ENCODE measurements at regions not wholly inside any gene's neighbourhood (a gene's known extent, or its start where the extent isn't known, plus 50 kb on each side); places are given as distances from the start of the nearest gene placed in this dataset.

DNA sequence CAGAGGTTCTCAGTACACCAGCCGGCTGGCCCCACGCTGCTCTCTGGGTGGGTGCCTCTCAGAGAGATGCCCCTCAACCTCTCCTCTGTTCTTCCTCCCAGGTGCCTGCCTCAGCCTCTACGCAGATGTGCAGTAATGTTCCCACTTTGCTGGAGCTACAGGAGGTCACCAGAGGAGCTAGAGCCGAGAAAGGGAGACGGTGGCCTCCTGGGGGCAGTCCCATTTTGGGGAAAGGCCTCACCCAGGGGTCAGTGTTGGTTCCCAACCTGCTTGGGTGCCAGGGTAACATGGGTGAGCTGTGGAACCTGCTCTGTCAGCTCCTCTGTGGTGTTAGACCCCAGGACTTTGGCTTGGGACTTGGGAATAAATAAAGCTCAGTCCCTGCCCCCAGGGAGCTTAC, 145.3 kb upstream of the MLN start:
- TF ChIP-seq, protein P1, sequence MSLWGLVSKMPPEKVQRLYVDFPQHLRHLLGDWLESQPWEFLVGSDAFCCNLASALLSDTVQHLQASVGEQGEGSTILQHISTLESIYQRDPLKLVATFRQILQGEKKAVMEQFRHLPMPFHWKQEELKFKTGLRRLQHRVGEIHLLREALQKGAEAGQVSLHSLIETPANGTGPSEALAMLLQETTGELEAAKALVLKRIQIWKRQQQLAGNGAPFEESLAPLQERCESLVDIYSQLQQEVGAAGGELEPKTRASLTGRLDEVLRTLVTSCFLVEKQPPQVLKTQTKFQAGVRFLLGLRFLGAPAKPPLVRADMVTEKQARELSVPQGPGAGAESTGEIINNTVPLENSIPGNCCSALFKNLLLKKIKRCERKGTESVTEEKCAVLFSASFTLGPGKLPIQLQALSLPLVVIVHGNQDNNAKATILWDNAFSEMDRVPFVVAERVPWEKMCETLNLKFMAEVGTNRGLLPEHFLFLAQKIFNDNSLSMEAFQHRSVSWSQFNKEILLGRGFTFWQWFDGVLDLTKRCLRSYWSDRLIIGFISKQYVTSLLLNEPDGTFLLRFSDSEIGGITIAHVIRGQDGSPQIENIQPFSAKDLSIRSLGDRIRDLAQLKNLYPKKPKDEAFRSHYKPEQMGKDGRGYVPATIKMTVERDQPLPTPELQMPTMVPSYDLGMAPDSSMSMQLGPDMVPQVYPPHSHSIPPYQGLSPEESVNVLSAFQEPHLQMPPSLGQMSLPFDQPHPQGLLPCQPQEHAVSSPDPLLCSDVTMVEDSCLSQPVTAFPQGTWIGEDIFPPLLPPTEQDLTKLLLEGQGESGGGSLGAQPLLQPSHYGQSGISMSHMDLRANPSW (CRISPR knock-in tag; conservative IDR thresholded peaks at IDR 0.05; ENCODE audit: low read depth): no peak
- TF ChIP-seq, protein P2, sequence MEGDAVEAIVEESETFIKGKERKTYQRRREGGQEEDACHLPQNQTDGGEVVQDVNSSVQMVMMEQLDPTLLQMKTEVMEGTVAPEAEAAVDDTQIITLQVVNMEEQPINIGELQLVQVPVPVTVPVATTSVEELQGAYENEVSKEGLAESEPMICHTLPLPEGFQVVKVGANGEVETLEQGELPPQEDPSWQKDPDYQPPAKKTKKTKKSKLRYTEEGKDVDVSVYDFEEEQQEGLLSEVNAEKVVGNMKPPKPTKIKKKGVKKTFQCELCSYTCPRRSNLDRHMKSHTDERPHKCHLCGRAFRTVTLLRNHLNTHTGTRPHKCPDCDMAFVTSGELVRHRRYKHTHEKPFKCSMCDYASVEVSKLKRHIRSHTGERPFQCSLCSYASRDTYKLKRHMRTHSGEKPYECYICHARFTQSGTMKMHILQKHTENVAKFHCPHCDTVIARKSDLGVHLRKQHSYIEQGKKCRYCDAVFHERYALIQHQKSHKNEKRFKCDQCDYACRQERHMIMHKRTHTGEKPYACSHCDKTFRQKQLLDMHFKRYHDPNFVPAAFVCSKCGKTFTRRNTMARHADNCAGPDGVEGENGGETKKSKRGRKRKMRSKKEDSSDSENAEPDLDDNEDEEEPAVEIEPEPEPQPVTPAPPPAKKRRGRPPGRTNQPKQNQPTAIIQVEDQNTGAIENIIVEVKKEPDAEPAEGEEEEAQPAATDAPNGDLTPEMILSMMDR (IDR thresholded peaks at IDR 0.05): no peak
- TF ChIP-seq MYBL2 (CRISPR knock-in tag; IDR thresholded peaks at IDR 0.05) (no peak), GABPB1 (CRISPR knock-in tag; IDR thresholded peaks at IDR 0.05) (no peak), SMAD4 (CRISPR knock-in tag; IDR thresholded peaks at IDR 0.05) (no peak), ZNF232 (CRISPR knock-in tag; IDR thresholded peaks at IDR 0.05) (no peak), FOXJ3 (CRISPR knock-in tag; IDR thresholded peaks at IDR 0.05; ENCODE audit: borderline replicate concordance) (no peak), ESRRA (CRISPR knock-in tag; IDR thresholded peaks at IDR 0.05; ENCODE audit: borderline replicate concordance) (no peak)
- TF ChIP-seq, protein P3, sequence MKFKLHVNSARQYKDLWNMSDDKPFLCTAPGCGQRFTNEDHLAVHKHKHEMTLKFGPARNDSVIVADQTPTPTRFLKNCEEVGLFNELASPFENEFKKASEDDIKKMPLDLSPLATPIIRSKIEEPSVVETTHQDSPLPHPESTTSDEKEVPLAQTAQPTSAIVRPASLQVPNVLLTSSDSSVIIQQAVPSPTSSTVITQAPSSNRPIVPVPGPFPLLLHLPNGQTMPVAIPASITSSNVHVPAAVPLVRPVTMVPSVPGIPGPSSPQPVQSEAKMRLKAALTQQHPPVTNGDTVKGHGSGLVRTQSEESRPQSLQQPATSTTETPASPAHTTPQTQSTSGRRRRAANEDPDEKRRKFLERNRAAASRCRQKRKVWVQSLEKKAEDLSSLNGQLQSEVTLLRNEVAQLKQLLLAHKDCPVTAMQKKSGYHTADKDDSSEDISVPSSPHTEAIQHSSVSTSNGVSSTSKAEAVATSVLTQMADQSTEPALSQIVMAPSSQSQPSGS (CRISPR knock-in tag; IDR thresholded peaks at IDR 0.05; ENCODE audit: borderline replicate concordance, low read depth): no peak
- TF ChIP-seq, protein P4, sequence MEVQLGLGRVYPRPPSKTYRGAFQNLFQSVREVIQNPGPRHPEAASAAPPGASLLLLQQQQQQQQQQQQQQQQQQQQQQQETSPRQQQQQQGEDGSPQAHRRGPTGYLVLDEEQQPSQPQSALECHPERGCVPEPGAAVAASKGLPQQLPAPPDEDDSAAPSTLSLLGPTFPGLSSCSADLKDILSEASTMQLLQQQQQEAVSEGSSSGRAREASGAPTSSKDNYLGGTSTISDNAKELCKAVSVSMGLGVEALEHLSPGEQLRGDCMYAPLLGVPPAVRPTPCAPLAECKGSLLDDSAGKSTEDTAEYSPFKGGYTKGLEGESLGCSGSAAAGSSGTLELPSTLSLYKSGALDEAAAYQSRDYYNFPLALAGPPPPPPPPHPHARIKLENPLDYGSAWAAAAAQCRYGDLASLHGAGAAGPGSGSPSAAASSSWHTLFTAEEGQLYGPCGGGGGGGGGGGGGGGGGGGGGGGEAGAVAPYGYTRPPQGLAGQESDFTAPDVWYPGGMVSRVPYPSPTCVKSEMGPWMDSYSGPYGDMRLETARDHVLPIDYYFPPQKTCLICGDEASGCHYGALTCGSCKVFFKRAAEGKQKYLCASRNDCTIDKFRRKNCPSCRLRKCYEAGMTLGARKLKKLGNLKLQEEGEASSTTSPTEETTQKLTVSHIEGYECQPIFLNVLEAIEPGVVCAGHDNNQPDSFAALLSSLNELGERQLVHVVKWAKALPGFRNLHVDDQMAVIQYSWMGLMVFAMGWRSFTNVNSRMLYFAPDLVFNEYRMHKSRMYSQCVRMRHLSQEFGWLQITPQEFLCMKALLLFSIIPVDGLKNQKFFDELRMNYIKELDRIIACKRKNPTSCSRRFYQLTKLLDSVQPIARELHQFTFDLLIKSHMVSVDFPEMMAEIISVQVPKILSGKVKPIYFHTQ (CRISPR knock-in tag; IDR thresholded peaks at IDR 0.05): no peak
- TF ChIP-seq, protein P5, sequence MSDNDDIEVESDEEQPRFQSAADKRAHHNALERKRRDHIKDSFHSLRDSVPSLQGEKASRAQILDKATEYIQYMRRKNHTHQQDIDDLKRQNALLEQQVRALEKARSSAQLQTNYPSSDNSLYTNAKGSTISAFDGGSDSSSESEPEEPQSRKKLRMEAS (CRISPR knock-in tag; IDR thresholded peaks at IDR 0.05): no peak
- TF ChIP-seq, protein P6, sequence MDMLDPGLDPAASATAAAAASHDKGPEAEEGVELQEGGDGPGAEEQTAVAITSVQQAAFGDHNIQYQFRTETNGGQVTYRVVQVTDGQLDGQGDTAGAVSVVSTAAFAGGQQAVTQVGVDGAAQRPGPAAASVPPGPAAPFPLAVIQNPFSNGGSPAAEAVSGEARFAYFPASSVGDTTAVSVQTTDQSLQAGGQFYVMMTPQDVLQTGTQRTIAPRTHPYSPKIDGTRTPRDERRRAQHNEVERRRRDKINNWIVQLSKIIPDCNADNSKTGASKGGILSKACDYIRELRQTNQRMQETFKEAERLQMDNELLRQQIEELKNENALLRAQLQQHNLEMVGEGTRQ (CRISPR knock-in tag; IDR thresholded peaks at IDR 0.05): no peak
- TF ChIP-seq, protein P7, sequence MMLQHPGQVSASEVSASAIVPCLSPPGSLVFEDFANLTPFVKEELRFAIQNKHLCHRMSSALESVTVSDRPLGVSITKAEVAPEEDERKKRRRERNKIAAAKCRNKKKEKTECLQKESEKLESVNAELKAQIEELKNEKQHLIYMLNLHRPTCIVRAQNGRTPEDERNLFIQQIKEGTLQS (CRISPR knock-in tag; conservative IDR thresholded peaks at IDR 0.05): no peak
